GM23248 (cell line): ENCODE measurements at regions not wholly inside any gene's neighbourhood (a gene's known extent, or its start where the extent isn't known, plus 50 kb on each side); places are given as distances from the start of the nearest gene placed in this dataset.

Source experiments
- DNase-seq: peaks from one replicate; pipeline ENCODE4 v3.0.0-alpha.2; 2015
- H2AFZ ChIP-seq: fragments of 200-600 bp; sonication (generic); 2 replicates; pipeline ENCODE4 v1.6.1; 2016; ENCODE audit warnings: antibody characterized with exemption
- H3F3A ChIP-seq: fragments of 200-600 bp; sonication (generic); 2 replicates; pipeline ENCODE4 v1.6.1; 2016; ENCODE audit warnings: mild to moderate bottlenecking, antibody characterized with exemption, mixed run types; ENCODE audit not compliant: insufficient read depth
- H3K27ac ChIP-seq: fragments of 200-600 bp; sonication (generic); 2 replicates; pipeline ENCODE4 v1.5.1; 2016; ENCODE audit warnings: mild to moderate bottlenecking
- H3K27me3 ChIP-seq: fragments of 200-600 bp; sonication (generic); replicated peaks from 2 replicates; pipeline ENCODE4 v1.6.1; 2016; ENCODE audit warnings: mild to moderate bottlenecking; ENCODE audit not compliant: insufficient read depth
- H3K36me3 ChIP-seq: fragments of 200-600 bp; sonication (generic); 2 replicates; pipeline ENCODE4 v1.6.1; 2016; ENCODE audit warnings: low read depth, mild to moderate bottlenecking
- H3K4me1 ChIP-seq: fragments of 200-600 bp; sonication (generic); 2 replicates; pipeline ENCODE4 v1.6.1; 2016; ENCODE audit warnings: mild to moderate bottlenecking; ENCODE audit not compliant: insufficient read depth
- H3K4me2 ChIP-seq: fragments of 200-600 bp; sonication (generic); one replicate; pipeline ENCODE4 v1.6.1; 2016; ENCODE audit warnings: mild to moderate bottlenecking; ENCODE audit not compliant: unreplicated experiment
- H3K4me3 ChIP-seq: fragments of 200-600 bp; sonication (generic); 2 replicates; pipeline ENCODE4 v1.5.1; 2016; ENCODE audit warnings: mild to moderate bottlenecking
- H3K79me2 ChIP-seq: fragments of 200-600 bp; sonication (generic); 2 replicates; pipeline ENCODE4 v1.6.1; 2016; ENCODE audit warnings: mild to moderate bottlenecking; ENCODE audit not compliant: insufficient read depth
- H3K9ac ChIP-seq: fragments of 200-600 bp; sonication (generic); 2 replicates; pipeline ENCODE4 v1.6.1; 2016; ENCODE audit warnings: mild to moderate bottlenecking
- H3K9me2 ChIP-seq: fragments of 200-600 bp; sonication (generic); 2 replicates; pipeline ENCODE4 v1.6.1; 2016; ENCODE audit warnings: mixed run types, mild to moderate bottlenecking, moderate library complexity; ENCODE audit not compliant: insufficient read depth
- H3K9me3 ChIP-seq: fragments of 200-600 bp; sonication (generic); one replicate; pipeline ENCODE4 v1.6.1; 2017; ENCODE audit warnings: low read depth
- H4K20me1 ChIP-seq: fragments of 200-600 bp; sonication (generic); 2 replicates; pipeline ENCODE4 v1.6.0; 2016; ENCODE audit not compliant: insufficient read depth
- EZH2 ChIP-seq: fragments of 200-600 bp; sonication (generic); IDR thresholded peaks from 2 replicates; pipeline ENCODE4 v1.6.1; 2018; ENCODE audit warnings: antibody characterized with exemption, mild to moderate bottlenecking; ENCODE audit not compliant: insufficient read depth, poor library complexity, severe bottlenecking
- EZH2phosphoT487 ChIP-seq: fragments of 200-600 bp; sonication (generic); IDR thresholded peaks from 2 replicates; pipeline ENCODE4 v1.6.1; 2018; ENCODE audit warnings: antibody characterized with exemption, moderate library complexity, mild to moderate bottlenecking, low read depth; ENCODE audit not compliant: insufficient read depth
- WGBS, 2 experiments: methylation state at CpG; one replicate each; pipeline ENCODE4 v1.1.6; 2015 to 2017; ENCODE audit warnings: low lambda C conversion rate in 2 of 2, low coverage in 1 of 2; ENCODE audit errors: missing lambda C conversion rate in 2 of 2; 5-methylcytosine and 5-hydroxymethylcytosine counted together
- in situ Hi-C: fragments of 300-500 bp; cut with MboI; formaldehyde crosslinking; loops from 2 replicates; pipeline ENCODE4 v1.15.0; 2020

DNA sequence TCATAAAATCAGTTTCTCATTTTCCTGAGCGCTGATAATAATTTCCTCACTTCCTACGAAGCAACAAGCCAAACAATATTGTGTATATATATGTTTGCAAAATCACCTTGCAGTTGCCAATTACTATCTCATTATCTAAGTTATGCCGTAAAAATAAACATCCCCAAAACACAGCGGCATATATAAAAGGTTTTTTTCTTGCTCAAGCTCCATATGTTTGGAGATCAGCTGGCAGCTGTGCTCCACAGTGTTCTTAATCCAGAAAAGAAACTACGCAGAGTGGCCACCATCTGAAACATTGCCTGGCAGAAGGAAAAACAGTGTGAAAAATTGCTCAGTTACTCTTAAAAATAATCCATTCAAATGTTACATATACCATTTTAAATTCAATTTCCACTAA lies 951.4 kb downstream of the PLOD2 start:
- no peaks in the 10 kb centered on the region for H3K9me2 ChIP-seq
- H3K79me2 ChIP-seq, result no peaks in the 10 kb centered on the region
- H3F3A ChIP-seq, result no peaks in the 10 kb centered on the region
- 9 to 12% methylated on average over 5 of the region's 5 CpGs for WGBS, 2 experiments
- H3K9me3 ChIP-seq, result no peaks in the 10 kb centered on the region
- H3K4me2 ChIP-seq, result no peak overlapping the region
- H3K9ac ChIP-seq, result no peak overlapping the region
- no peaks in the 10 kb centered on the region for H4K20me1 ChIP-seq
- H3K27ac ChIP-seq, result no peak overlapping the region
- 0 out of 2 replicates have a peak overlapping the region, but pooled peaks have one; percentile 12 for H2AFZ ChIP-seq
- no peak overlapping the region for H3K4me3 ChIP-seq
- no peaks in the 10 kb centered on the region for H3K27me3 ChIP-seq
- in situ Hi-C loops, result no loop called here
- H3K4me1 ChIP-seq, result no peaks in the 10 kb centered on the region
- H3K36me3 ChIP-seq, result no peaks in the 10 kb centered on the region
- DNase-seq, result no peak
- TF ChIP-seq EZH2phosphoT487 (no peak), EZH2 (no peak)

DNA sequence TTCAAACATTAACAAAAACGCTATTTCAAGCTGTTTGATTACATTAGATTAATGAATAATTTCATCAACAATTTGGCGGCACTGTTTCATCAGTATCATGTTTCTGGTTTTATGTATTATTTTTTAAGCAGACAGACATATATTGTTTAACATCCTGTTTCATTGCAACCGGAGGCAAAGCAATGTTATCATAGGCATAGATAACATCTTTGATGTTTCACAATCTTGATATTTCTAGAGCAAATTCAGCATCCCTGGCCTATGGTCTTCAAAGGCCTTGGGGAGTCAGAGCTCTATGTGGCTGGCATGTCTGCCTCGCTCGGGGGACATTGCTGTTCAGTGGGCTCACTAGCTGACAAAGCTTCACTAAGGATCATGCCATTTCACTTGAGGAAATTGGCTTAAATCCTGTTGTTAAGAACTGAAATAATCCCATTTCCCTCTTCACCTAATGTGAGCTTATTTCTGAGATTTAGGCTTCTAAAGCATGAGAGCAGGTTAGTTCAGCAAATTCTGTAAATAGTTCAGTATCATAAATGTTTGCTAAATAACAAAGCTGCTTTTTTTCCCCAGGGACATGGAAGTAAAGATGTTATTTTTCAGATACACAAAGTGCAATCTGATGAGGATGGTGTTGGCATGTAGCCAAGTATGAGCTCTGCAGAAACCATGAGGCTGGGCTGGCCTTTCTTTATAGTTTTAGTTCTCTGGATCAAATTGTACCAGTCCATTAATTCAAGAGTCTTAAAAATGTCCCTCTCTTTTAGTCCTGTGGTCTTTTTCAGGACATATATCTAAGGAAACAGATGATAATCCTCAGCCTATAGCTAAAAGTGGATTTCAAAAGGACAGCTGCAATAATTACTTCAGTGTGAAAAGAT lies 941.4 kb downstream of the PLOD2 start:
- no peak for TF ChIP-seq EZH2phosphoT487
- TF ChIP-seq EZH2, result no peak
- in situ Hi-C loops, result no loop called here
- Histone ChIP-seq H3K79me2 (no peaks in the 10 kb centered on the region), H3K4me2 (no peak overlapping the region), H3K9ac (no peak overlapping the region), H3K4me3 (no peak overlapping the region), H3K27me3 (no peaks in the 10 kb centered on the region), H3K9me3 (no peaks in the 10 kb centered on the region), H3K36me3 (no peaks in the 10 kb centered on the region), H3K27ac (no peak overlapping the region), H3F3A (no peaks in the 10 kb centered on the region), H4K20me1 (no peaks in the 10 kb centered on the region), H3K9me2 (peaks cover 3% of the 10 kb centered on the region; the same call in 1 of the 2 replicates), H3K4me1 (no peaks in the 10 kb centered on the region), H2AFZ (no peak overlapping the region)
- 71 to 74% methylated on average over 5 of the region's 5 CpGs for WGBS, 2 experiments
- DNase-seq, result no peak

DNA sequence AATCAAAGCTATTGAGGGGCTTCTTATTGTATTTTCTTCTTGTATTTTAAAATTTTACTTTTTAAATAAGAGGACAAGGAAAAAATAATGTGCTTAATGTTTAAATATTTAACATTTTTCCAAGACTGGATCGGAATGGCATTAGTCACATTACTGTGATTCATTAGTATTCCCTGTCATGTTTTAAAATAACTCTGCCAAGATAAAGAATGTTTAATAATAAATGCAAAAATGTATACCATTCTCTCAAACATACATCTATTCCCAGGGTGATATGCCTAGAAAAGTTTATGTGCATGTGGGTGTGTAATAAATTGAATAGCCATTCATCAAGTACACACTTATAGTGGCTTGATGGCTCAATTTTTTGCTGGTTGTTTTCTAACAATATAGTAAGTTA lies 936.1 kb downstream of the PLOD2 start:
- no peak for DNase-seq
- WGBS, 2 experiments, result 41 to 52% methylated on average over 1 of the region's 1 CpG
- Histone ChIP-seq H3K9me2 (peaks cover 3% of the 10 kb centered on the region; the same call in 1 of the 2 replicates), H4K20me1 (no peaks in the 10 kb centered on the region), H2AFZ (no peak overlapping the region), H3K9me3 (no peaks in the 10 kb centered on the region), H3K27ac (no peak overlapping the region), H3K4me1 (no peaks in the 10 kb centered on the region), H3K4me3 (no peak overlapping the region), H3K4me2 (no peak overlapping the region), H3K79me2 (no peaks in the 10 kb centered on the region), H3K9ac (no peak overlapping the region), H3K27me3 (no peaks in the 10 kb centered on the region), H3K36me3 (no peaks in the 10 kb centered on the region), H3F3A (no peaks in the 10 kb centered on the region)
- no peak for TF ChIP-seq EZH2
- no peak for TF ChIP-seq EZH2phosphoT487
- in situ Hi-C loops, result no loop called here

DNA sequence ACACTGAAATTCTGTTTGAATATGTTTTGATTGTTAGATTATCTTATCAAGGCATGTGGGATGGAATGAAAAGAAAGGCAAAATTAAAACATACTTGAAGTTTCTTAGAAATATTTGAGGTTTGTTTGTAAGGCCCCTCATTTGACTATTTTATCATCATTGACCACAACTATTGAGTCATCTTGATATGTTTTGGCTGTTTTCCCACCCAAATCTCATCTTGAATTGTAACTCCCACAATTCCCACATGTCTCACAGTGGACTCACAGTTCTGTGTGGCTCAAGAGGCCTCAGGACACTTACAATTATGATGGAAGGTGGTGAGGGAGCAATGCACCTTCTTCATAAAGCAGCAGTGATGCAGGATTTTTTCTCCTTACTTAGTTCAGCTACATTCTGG lies 917.1 kb downstream of the PLOD2 start:
- no peak overlapping the region for H3K4me3 ChIP-seq
- no peaks in the 10 kb centered on the region for H4K20me1 ChIP-seq
- no peak overlapping the region for H3K4me2 ChIP-seq
- TF ChIP-seq EZH2 (no peak), EZH2phosphoT487 (no peak)
- H3F3A ChIP-seq, result no peaks in the 10 kb centered on the region
- H3K79me2 ChIP-seq, result no peaks in the 10 kb centered on the region
- peak; percentile 56 for DNase-seq
- no peaks in the 10 kb centered on the region for H3K4me1 ChIP-seq
- in situ Hi-C loops, result no loop called here
- H2AFZ ChIP-seq, result no peak overlapping the region
- no peaks in the 10 kb centered on the region for H3K9me3 ChIP-seq
- H3K9me2 ChIP-seq, result no peaks in the 10 kb centered on the region
- no peak overlapping the region for H3K9ac ChIP-seq
- no peaks in the 10 kb centered on the region for H3K36me3 ChIP-seq
- no peaks in the 10 kb centered on the region for H3K27me3 ChIP-seq
- no peak overlapping the region for H3K27ac ChIP-seq

DNA sequence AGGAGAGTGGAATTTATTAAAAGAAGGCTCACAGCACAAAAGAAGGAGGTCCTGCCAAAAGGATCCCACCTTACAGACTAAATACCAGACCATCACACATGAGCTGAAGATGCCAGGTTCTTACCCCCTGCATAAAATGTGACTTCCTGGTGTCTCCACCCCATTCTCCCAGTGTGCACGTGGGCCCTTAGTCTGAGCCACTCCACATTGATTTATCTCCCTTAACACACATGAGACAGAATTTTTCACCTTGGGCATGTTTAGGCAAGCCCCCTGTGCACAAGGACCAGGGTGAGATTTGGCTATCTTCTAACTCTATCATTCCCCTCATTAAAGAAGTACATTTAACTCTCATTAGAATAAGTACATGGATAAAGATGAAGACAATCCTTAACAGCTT lies 916.7 kb downstream of the PLOD2 start:
- Histone ChIP-seq H3K4me2 (no peak overlapping the region), H3K27me3 (no peaks in the 10 kb centered on the region), H4K20me1 (no peaks in the 10 kb centered on the region), H3K36me3 (no peaks in the 10 kb centered on the region), H3K4me1 (no peaks in the 10 kb centered on the region), H3K9me3 (no peaks in the 10 kb centered on the region), H3K79me2 (no peaks in the 10 kb centered on the region), H2AFZ (no peak overlapping the region), H3F3A (no peaks in the 10 kb centered on the region), H3K9me2 (no peaks in the 10 kb centered on the region), H3K4me3 (no peak overlapping the region), H3K9ac (no peak overlapping the region), H3K27ac (no peak overlapping the region)
- in situ Hi-C loops, result no loop called here
- DNase-seq, result no peak
- TF ChIP-seq EZH2 (no peak), EZH2phosphoT487 (no peak)
- 26 to 28% methylated on average over 1 of the region's 1 CpG for WGBS, 2 experiments
